Activated CD4-positive, CD25-positive, alpha-beta regulatory T cell treated with anti-CD3 and anti-CD28 coated beads, Interleukin-2, amount 50 U/mL, for 24 hours (primary cell): ENCODE measurements at regions not wholly inside any gene's neighbourhood (a gene's known extent, or its start where the extent isn't known, plus 50 kb on each side); places are given as distances from the start of the nearest gene placed in this dataset.

Experiments
- ATAC-seq, 2 donors: fragments of 150-1000 bp; cut with Tn5 transposase; one replicate each; pipeline ENCODE4 v1.10.0; 2021; ENCODE audit warnings: mild to moderate bottlenecking in 1 of 2, moderate library complexity in 1 of 2

DNA sequence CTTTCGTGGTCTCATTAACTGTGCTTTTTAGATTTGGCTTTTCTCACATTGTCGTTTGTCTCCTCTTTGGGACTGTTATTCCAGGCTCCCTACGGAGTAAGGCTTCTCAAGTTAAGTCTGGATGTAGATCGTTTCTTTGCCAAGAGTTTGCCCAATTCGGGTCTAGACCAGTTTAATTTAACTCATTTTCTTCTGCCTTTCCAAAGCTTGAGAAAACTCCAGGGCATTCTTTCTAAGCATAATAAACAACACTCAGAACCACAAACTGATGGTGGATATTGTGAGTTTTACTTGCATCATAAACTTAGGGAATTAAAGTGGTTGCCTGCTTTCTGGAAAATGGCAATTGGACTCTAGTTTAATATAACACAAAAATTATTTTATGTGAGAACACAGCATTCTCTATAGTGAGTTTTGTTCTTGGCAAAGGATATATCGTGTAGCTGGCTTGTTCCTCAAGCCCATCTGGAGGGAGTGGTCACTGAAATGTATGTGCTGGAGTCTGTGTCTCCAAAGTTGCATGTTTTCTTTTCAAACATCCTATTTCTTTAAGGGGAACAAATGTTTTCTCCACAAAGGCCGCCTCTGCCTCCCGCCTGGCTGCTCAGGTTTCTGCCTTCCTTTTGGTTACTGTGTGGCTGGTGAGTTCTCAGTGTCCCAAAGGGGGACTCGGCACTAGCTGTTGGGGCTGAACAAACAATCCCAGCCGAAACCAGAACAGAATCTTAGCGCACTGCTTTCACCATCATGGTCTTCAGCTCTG, 211.3 kb upstream of the FBN2 start:
- no peak for ATAC-seq

GRCh38 chr5:128750155-128750554, 212.1 kb upstream of the FBN2 start:
- no peak for ATAC-seq

GRCh38 chr5:128757196-128757959, 207.9 kb upstream of the SLC27A6 start:
- no peak for ATAC-seq

DNA sequence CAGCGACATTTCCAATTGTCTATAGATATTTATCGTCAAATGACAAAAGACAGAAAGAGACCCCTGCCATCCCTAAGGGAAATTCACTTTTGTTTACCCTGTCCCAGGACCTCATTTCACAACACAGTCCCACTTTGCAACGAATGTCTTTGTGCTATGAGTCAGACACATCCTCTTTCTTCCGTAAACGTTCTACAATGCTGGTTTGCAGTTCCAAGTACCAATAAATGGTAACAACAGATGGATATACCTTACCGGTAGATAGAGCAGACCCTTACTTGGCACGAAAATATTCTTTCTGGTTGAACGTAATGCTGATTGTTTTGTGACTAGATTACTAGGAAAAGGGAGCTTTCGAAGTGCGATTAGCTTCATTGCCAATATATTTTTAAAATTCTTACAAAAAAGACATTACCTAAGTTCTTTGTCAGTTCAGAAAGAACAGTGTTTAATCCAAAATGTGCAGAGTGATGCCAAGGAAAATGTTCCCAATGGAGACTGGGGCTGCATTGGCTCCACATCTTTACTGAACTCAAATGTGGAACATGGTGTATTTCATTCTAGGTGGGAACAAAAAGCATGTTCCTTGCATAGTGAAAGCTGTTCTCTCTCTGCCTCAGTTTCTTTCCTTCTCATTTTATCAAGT, 202.5 kb upstream of the SLC27A6 start:
- no peak for ATAC-seq

DNA sequence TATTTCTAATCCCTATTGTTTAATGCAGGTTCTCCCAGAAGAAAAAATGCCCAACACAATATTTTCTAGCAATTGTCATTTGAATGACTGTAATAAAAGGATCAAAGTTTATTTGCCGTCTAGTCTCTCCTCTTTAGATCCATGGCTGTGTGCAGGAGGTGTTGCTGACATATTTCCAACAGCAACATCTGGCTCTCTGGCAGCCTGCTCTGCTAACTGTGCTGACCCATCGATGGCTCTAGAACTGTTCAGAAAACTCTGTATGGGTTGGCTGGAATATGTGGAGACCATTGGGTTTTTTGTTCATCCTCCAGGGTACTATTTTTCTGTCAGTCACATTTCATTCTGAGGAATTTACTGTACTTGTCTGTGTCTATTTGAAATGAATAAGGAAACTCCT, 202.0 kb upstream of the SLC27A6 start:
- ATAC-seq = no peak

- no peak for ATAC-seq
Measured at GRCh38 chr5:128764601-128765310, 200.5 kb upstream of the SLC27A6 start.

- ATAC-seq = no peak
Measured at GRCh38 chr5:128765448-128766061, 199.7 kb upstream of the SLC27A6 start.

DNA sequence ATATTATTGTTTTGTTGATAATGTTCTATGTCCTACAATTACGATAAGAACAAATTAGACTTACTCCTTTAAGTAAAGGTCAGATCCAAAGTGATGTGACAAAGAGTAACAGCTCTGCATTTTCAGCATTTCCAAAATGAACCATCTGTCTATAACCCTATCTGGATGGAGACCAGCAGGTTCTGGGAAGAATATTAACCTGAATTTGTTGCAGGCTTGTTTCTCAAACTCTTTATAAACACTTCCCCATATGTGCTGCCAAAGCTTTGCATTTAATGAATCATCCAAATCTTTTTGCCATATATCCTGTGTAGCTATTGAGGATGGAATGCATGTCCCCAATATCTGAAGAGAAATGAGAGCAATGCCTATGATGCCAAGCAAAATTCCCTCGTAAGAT, 198.9 kb upstream of the SLC27A6 start:
- no peak for ATAC-seq

DNA sequence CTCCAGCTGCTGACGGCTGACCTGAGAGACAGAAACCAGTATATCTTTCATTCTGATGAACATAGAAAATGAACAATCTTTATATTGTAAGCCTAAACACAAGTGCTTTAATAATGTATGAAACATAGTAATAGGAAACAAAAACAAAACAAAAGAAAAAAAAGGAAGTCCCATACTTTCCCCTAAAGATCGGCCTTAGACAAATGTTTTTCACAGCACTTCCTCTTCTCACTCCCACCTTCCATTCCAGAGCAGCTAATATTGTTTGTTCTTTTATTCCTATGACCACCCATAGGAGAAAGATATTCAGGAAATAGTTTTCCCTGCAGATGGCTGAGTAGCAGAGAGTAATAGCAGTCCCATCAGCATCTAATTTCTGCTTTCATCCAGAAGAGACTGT, 194.4 kb upstream of the SLC27A6 start:
- no peak for ATAC-seq

DNA sequence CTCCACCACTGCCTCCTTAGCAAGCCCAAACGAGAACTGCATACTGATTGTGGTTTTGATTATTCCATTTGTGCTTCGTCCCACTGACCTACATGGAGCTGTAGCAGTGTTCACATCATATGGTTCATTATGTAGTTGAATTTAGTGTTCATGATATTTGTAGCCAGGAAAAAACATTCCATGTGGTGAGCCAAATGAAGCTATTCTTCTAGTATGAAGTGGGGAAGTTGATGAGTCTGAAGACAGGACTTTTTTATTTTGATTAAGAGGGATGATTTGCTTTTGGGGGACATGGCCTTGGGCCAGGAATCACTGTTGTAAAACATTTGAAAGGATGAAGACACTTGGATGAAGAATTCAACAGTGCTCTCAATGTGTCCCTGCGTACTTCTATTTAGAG, 192.9 kb upstream of the SLC27A6 start:
- ATAC-seq = no peak

- no peak for ATAC-seq
Measured at GRCh38 chr5:128773378-128773777, 191.9 kb upstream of the SLC27A6 start.

- ATAC-seq = no peak
Measured at GRCh38 chr5:128774605-128775004, 190.7 kb upstream of the SLC27A6 start.

DNA sequence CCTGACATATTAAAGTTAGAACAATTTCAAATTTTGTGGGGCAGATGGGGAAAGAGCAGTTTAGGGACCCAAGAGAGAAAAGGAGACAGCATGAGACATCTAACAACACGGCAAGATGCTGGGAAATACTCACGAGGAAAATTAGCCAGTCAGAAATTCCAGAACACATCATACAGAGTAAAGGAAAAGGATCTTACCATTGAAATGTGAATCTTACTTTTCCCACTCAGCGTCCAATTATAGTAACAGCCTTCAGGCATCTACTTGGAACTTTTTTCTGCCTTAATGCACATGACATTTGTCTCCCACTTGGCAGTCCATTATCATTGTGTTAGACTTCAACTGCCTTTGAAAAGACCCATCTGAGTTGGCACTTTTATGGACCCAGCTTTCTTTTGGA, 189.7 kb upstream of the SLC27A6 start:
- ATAC-seq = no peak

DNA sequence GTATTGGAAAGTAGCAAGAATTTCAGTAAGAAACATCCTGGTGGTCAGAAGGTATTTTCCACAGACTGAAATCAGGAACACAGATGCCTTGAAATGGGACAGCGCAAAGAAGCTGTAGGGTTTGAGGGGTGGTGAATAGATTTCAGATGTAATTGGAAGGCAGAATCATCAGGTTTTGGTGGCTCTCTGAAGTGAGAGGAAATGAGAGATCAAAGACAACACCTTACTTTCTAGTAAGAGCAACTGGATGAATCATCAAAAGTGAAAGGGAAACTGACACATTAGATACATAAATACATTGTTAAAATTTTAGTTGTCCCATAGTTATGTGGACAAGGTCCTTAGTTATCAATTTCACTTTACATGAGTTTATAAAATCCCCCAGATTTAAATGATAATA, 188.2 kb upstream of the SLC27A6 start:
- ATAC-seq = peak; percentile 61 to 63

- no peak for ATAC-seq
Measured at GRCh38 chr5:128778474-128778873, 186.8 kb upstream of the SLC27A6 start.

GRCh38 chr5:128782446-128782845, 182.8 kb upstream of the SLC27A6 start:
- ATAC-seq = no peak

DNA sequence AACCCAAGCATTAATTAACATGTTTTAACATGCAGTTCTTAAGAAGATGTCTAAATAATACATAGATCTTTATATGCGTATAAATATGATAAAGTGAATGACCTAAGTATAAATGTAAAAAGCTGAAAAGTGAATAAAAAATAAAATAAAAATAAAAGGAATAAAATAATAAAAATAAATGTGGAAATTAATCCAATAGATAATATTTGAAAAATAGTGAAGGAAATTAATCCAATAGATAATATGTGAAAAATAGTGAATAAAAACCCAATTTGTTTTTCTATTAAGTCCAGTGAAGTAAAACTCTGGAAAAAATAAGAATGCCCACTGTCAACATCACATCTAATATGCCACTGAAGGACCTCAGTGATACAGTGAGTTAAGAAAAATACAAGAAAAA, 180.6 kb upstream of the SLC27A6 start:
- no peak for ATAC-seq

GRCh38 chr5:128791312-128791711, 174.0 kb upstream of the SLC27A6 start:
- no peak for ATAC-seq

DNA sequence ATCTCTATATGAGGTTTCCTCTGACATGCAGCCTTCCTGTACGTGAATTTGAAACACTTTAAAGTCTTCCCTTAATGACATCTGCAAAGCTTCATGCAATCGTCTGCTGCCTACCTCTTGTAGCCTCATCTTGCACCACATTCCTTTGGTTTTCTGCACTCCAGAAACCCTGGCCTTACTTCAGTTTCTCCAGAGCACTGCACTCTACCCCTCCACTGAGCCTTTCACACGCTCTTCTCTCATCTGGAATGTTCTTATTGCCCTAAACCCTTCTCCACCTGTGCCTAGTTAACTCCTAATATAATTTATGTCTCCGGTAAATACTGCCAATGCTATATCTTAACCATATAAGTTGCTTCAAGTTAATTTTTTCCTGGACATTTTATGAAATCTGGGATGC, 168.8 kb upstream of the SLC27A6 start:
- no peak for ATAC-seq

- no peak for ATAC-seq
Measured at GRCh38 chr5:128798871-128799270, 166.4 kb upstream of the SLC27A6 start.

DNA sequence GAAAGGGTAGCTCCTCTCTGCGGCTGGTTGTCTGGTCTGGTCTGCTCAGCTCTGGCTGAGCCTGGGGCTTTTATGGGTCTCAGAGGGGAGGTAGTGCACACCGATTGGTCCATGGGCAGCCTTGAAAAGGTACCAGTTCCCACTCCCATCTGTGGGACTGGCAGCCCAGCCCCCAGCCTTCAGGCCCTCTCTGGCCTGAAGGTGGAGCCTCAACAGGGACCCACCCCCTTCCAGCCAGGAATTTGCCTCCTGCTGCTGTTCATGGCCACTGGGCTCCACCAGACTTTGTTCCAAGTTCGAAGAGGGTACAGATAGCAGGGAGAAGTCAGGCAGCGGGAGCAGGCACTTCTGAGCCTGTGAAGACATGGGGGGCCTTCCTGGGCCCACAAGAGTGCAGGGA, 165.3 kb upstream of the SLC27A6 start:
- no peak for ATAC-seq

DNA sequence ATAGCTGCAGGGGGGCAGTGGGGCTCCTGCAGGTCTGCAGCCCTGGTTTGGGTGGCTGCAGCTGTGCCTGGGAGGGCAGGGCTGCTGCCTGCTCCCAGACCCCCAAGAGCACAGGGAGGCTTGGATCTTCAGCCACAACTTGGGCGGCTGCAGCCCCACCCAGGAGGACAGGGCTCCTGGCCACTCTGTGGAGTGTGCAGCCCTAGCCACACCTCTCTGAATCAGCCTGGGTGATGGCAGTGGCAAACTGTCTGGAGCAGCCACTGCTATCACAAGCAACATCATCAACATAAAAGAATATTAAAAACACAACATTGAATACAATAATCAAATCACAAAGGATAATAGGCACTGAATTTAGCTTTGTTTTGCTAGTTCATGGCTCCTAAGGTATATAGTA, 164.9 kb upstream of the SLC27A6 start:
- ATAC-seq = no peak
